Right lobe of liver (tissue), 6 donors: ENCODE measurements at regions not wholly inside any gene's neighbourhood (a gene's known extent, or its start where the extent isn't known, plus 50 kb on each side); places are given as distances from the start of the nearest gene placed in this dataset.
"Not testable (repeated sequence)": the region's sequence is repeated elsewhere in the genome, so short reads cannot be mapped to it uniquely, and the experiment has no call there.

Experiments
- ATAC-seq, 4 donors: fragments of 200-7000 bp; cut with Tn5 transposase; one replicate each; pipeline ENCODE4 v1.9.1; 2020; ENCODE audit warnings: mild to moderate bottlenecking in 4 of 4, moderate library complexity in 4 of 4
- DNase-seq, 3 donors: peaks; one replicate each; pipeline ENCODE4 v3.0.0-alpha.2; 2020
- H3K27ac ChIP-seq, 3 donors: fragments of 200-600 bp; one replicate each; pipeline ENCODE4 v1.8.0; 2022
- H3K27me3 ChIP-seq, 2 donors: fragments of 200-600 bp; one replicate each; pipeline ENCODE4 v1.8.0; 2022
- H3K36me3 ChIP-seq, 4 donors: fragments of 200-600 bp; sonication (generic) in 1 of 4; one replicate each; pipeline versions ENCODE4 v1.5.1 to v1.8.0; 2017 to 2022; ENCODE audit warnings: control low read depth in 1 of 4
- H3K4me1 ChIP-seq, 4 donors: fragments of 200-600 bp; sonication (generic) in 1 of 4; one replicate each; pipeline versions ENCODE4 v1.5.1 to v1.8.0; 2017 to 2022; ENCODE audit warnings: control low read depth in 1 of 4
- H3K4me3 ChIP-seq, 3 donors: fragments of 200-600 bp; one replicate each; pipeline ENCODE4 v1.8.0; 2022
- H3K9me3 ChIP-seq, 4 donors: fragments of 200-600 bp; sonication (generic) in 1 of 4; one replicate each; pipeline versions ENCODE4 v1.5.1 to v1.8.0; 2017 to 2022; ENCODE audit warnings: control low read depth in 1 of 4
- POLR2A ChIP-seq: fragments of 450-650 bp; IDR thresholded peaks from one replicate; pipeline ENCODE4 v1.6.1; 2017; ENCODE audit warnings: antibody characterized with exemption, mild to moderate bottlenecking
- WGBS: methylation state at CpG from one replicate; pipeline ENCODE4 v1.1.6; 2018; ENCODE audit warnings: low coverage, low lambda C conversion rate; ENCODE audit not compliant: insufficient coverage; ENCODE audit errors: missing lambda C conversion rate; 5-methylcytosine and 5-hydroxymethylcytosine counted together
- intact Hi-C, 2 donors: fragments of 100-400 bp; cut with DNase I; formaldehyde crosslinking; loops; one replicate each; pipeline versions ENCODE4 v1.11.2 to v1.14.1; 2022
- TF ChIP-seq, protein P1 (sequence below), 4 donors: fragments of 200-600 bp in 3 of 4; fragments of 450-650 bp in 1 of 4; IDR thresholded peaks; one replicate each; pipeline versions ENCODE4 v1.5.1 to v1.8.0; 2016 to 2022; ENCODE audit warnings: antibody characterized with exemption in 4 of 4, mild to moderate bottlenecking in 2 of 4
- donor health status: DM: no; HTN: yes; CAD: no.
- donor health status: DM: no; HTN: no; CAD: no.
- donor health status: DM: no; HTN: no; CAD: no.
- donor health status: DM: no; HTN: yes; CAD: no.
- donor health status: DM: no; HTN: yes; CAD: no.

DNA sequence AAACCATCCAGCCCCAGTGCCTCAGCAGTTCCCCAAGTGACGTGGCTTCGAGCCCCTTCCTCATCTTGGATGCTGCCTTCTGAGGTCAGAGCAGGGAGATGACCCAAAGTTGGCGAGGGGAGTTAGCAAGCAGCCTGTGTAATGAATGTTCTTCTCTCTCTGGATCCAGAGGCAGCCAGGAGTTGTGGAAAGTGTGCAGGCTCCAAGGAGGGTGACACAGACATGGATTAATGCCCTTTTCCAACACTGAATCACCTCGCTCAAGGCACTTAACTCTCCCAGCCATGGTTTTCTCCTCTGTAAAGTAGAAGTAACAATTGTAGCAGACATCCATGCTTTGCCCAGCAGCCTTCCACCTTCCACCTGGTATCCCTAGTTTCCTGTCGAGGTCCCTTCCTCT, 64.6 kb upstream of the HAND1 start:
- no peaks in the 10 kb centered on the region for H3K36me3 ChIP-seq
- H3K4me1 ChIP-seq: no peaks in the 10 kb centered on the region
- no peak overlapping the region for H3K4me3 ChIP-seq
- H3K27me3 ChIP-seq: no peaks in the 10 kb centered on the region
- TF ChIP-seq POLR2A: no peak
- TF ChIP-seq, protein P1, sequence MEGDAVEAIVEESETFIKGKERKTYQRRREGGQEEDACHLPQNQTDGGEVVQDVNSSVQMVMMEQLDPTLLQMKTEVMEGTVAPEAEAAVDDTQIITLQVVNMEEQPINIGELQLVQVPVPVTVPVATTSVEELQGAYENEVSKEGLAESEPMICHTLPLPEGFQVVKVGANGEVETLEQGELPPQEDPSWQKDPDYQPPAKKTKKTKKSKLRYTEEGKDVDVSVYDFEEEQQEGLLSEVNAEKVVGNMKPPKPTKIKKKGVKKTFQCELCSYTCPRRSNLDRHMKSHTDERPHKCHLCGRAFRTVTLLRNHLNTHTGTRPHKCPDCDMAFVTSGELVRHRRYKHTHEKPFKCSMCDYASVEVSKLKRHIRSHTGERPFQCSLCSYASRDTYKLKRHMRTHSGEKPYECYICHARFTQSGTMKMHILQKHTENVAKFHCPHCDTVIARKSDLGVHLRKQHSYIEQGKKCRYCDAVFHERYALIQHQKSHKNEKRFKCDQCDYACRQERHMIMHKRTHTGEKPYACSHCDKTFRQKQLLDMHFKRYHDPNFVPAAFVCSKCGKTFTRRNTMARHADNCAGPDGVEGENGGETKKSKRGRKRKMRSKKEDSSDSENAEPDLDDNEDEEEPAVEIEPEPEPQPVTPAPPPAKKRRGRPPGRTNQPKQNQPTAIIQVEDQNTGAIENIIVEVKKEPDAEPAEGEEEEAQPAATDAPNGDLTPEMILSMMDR (IDR thresholded peaks at IDR 0.05): no peak
- no peak for ATAC-seq
- intact Hi-C loops: no loop called here
- no peak overlapping the region for H3K27ac ChIP-seq
- H3K9me3 ChIP-seq: no peaks in the 10 kb centered on the region
- 42% methylated on average over 5 of the region's 5 CpGs for WGBS
- no peak for DNase-seq

DNA sequence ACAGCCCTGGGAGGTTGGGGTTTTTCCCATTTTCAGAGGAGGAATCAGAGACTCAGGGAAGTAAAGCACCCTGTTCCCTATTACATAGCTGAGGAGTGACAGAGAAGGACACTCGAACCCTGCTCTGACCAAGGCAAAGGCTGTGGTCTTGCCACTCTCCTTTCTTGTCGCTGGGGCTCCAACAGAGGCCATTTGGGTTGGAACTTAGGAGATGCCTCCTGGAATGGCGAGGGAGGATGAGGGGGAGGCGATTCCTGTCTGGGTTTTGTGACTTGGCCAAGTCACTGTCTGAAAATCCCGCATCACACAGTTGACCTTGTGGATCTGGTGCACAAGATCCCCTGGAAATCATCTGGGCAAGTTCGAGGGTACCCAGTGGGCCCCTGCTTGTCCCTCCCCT, 64.0 kb upstream of the HAND1 start:
- ATAC-seq: no peak
- Histone ChIP-seq H3K4me1 (no peaks in the 10 kb centered on the region), H3K4me3 (no peak overlapping the region), H3K9me3 (no peaks in the 10 kb centered on the region), H3K36me3 (no peaks in the 10 kb centered on the region), H3K27me3 (no peaks in the 10 kb centered on the region), H3K27ac (no peak overlapping the region)
- DNase-seq: no peak
- intact Hi-C loops: no loop called here
- 55% methylated on average over 5 of the region's 6 CpGs for whole genome bisulfite sequencing
- TF ChIP-seq, protein P1 (IDR thresholded peaks at IDR 0.05): no peak
- TF ChIP-seq POLR2A: no peak

DNA sequence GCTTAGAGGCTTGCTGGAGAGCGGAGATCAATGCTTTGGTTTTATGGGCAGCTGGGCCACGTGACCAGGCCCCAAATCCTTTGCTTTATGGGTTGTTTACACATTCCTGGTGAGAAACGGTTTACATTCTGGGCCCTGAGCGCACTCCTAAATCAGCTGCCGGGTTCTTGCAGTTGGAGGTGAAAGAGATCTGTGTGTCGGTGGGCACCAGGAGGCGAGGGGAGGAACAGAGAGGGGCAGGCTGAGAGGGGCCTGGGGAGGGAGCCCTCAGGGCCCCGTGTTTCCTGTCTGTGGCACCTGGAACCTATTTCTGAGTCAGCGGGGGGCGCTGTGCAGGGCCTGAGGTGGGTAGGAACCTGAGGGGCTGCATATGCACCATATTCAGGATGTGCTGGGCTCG, 63.5 kb upstream of the HAND1 start:
- WGBS: 39% methylated on average over 9 of the region's 11 CpGs
- intact Hi-C loops: no loop called here
- Histone ChIP-seq H3K9me3 (no peaks in the 10 kb centered on the region), H3K4me3 (no peak overlapping the region), H3K4me1 (no peaks in the 10 kb centered on the region), H3K27ac (no peak overlapping the region), H3K27me3 (no peaks in the 10 kb centered on the region), H3K36me3 (no peaks in the 10 kb centered on the region)
- peak in 2 of 4 donors; percentile 11 to 22 for ATAC-seq
- TF ChIP-seq, protein P1 (IDR thresholded peaks at IDR 0.05): peak in 3 of 4 donors; percentile 13 to 37 (median 14)
- TF ChIP-seq POLR2A: no peak
- DNase-seq: peak in 1 of 3 donors; percentile 25

DNA sequence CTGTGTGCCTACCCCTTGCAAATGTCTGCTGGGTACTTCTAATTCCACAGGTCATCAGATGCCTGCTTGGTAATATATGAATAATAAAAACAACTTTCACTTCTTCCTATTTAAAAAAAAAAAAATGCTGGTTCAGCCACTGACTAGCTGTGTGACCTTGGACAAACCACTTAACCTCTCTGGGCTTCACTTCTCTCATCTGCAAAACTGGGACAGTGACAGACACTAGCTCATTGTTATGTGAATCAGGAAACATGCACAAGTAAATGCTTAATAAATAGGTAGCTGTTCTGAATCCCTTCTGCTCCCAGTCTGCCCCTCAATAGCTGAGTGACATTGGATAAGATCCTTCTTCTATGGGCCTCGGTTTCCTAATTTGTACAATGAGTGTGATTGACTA, 62.6 kb upstream of the HAND1 start:
- no peak overlapping the region for H3K4me3 ChIP-seq
- H3K4me1 ChIP-seq: no peaks in the 10 kb centered on the region
- DNase-seq: no peak
- no peaks in the 10 kb centered on the region for H3K27me3 ChIP-seq
- WGBS: 53% methylated on average over 1 of the region's 1 CpG
- H3K27ac ChIP-seq: no peak overlapping the region
- TF ChIP-seq, protein P1 (IDR thresholded peaks at IDR 0.05): no peak
- TF ChIP-seq POLR2A: no peak
- intact Hi-C loops: no loop called here
- H3K36me3 ChIP-seq: no peaks in the 10 kb centered on the region
- no peak for ATAC-seq
- no peaks in the 10 kb centered on the region for H3K9me3 ChIP-seq

DNA sequence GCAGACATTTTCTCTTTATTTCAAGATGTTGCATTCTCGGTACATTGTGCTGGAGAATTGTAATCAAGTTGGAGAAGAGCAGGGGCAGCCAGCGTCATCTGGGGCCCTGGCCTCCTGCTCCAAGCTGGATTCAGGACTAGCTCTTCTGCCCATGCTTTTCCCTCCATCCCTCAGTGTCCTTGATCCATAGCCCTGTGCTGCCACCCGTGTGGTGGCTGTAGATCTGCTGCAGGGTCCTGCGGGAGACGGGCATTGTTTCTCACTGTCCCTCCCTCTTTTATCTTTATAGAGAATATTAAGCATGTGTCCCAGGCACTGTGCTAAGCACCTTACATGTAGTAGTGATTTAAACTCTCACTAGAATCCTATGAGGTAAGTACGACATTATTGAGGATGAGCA, 60.5 kb upstream of the HAND1 start:
- ATAC-seq: no peak
- Histone ChIP-seq H3K4me1 (no peaks in the 10 kb centered on the region), H3K36me3 (no peaks in the 10 kb centered on the region), H3K4me3 (no peak overlapping the region), H3K27me3 (no peaks in the 10 kb centered on the region), H3K9me3 (no peaks in the 10 kb centered on the region), H3K27ac (no peak overlapping the region)
- TF ChIP-seq, protein P1 (IDR thresholded peaks at IDR 0.05): no peak
- no peak for TF ChIP-seq POLR2A
- no peak for DNase-seq
- 72% methylated on average over 4 of the region's 6 CpGs for WGBS
- intact Hi-C loops: no loop called here

DNA sequence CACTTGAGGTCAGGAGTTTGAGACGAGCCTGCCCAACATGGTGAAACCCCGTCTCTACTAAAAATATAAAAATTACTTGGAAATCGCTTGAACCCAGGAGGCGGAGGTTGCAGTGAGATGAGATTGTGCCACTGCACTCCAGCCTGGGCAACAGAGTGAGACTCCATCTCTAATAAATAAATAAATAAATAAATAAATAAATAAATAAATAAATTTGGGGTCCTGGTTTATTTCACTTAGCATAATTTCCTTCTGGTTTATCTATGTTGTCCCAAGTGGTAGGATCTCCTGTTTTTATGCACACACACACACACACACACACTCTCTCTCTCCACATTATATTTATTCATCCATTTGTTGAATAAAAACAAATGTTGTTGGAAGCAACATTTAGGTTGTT, 58.4 kb upstream of the HAND1 start:
- H3K9me3 ChIP-seq, ATAC-seq, H3K36me3 ChIP-seq, H3K27ac ChIP-seq, H3K4me1 ChIP-seq, H3K4me3 ChIP-seq, DNase-seq, intact Hi-C loops, H3K27me3 ChIP-seq: not testable (repeated sequence)
- 91% methylated on average over 4 of the region's 4 CpGs for WGBS
